Activated naive CD8-positive, alpha-beta T cell treated with anti-CD3 and anti-CD28 coated beads, Interleukin-2, amount 10 ng/mL, durations not matched to agents 7 days and 5 days (primary cell): ENCODE measurements at regions not wholly inside any gene's neighbourhood (a gene's known extent, or its start where the extent isn't known, plus 50 kb on each side); places are given as distances from the start of the nearest gene placed in this dataset.
"Not testable (repeated sequence)": the region's sequence is repeated elsewhere in the genome, so short reads cannot be mapped to it uniquely, and the experiment has no call there.

Experiments
- ATAC-seq: fragments of 150-1000 bp; cut with Tn5 transposase; one replicate; pipeline ENCODE4 v1.10.0; 2021; ENCODE audit warnings: low read depth, moderate library complexity
- POLR2A ChIA-PET: fragments of 350-600 bp; sonication (Branson Sonifier 250); formaldehyde crosslinking; loops from one replicate; lab custom pipeline; 2021; ENCODE audit warnings: antibody characterized with exemption; lab: Charles Lee
- DNase-seq: peaks from one replicate; pipeline ENCODE4 v3.0.0; 2021
- H3K27ac Mint-ChIP-seq: one replicate; pipeline ENCODE4 v1.8.0; 2022; ENCODE audit warnings: mild to moderate bottlenecking, mixed read lengths
- H3K27me3 Mint-ChIP-seq: one replicate; pipeline ENCODE4 v1.8.0; 2022; ENCODE audit warnings: mild to moderate bottlenecking, moderate library complexity, mixed read lengths
- H3K36me3 Mint-ChIP-seq: one replicate; pipeline ENCODE4 v1.8.0; 2021; ENCODE audit warnings: mild to moderate bottlenecking, mixed read lengths
- H3K4me1 Mint-ChIP-seq: one replicate; pipeline ENCODE4 v1.8.0; 2021; ENCODE audit warnings: mixed read lengths
- H3K4me3 Mint-ChIP-seq: one replicate; pipeline ENCODE4 v1.8.0; 2022; ENCODE audit warnings: mild to moderate bottlenecking, moderate library complexity, mixed read lengths
- H3K9me3 Mint-ChIP-seq: one replicate; pipeline ENCODE4 v1.8.0; 2021; ENCODE audit warnings: mixed read lengths

GRCh38 chr3:188002626-188003138 is 151.3 kb upstream of the LPP start:
- no peak overlapping the region for H3K4me3 Mint-ChIP-seq
- POLR2A ChIA-PET = interaction anchor here (1.4 to 3.4 kb wide), 2 partner anchors 151 to 263 kb away, joined by 3 to 23 read pairs; no protein-coding TSS in a partner anchor
- H3K27ac Mint-ChIP-seq = peak overlapping the region; percentile 44
- no peak for DNase-seq
- no peak for ATAC-seq
- no peaks in the 10 kb centered on the region for H3K27me3 Mint-ChIP-seq
- peaks cover 25% of the 10 kb centered on the region for H3K36me3 Mint-ChIP-seq
- H3K4me1 Mint-ChIP-seq = peaks cover 52% of the 10 kb centered on the region
- H3K9me3 Mint-ChIP-seq = peaks cover 4% of the 10 kb centered on the region

GRCh38 chr3:188003188-188004171 is 150.5 kb upstream of the LPP start:
- DNase-seq (no peak), ATAC-seq (no peak)
- H3K4me3 Mint-ChIP-seq = no peak overlapping the region
- POLR2A ChIA-PET = interaction anchor here (1.4 to 1.5 kb wide), 2 partner anchors 28 to 150 kb away, joined by 3 read pairs; no protein-coding TSS in a partner anchor
- H3K4me1 Mint-ChIP-seq = peaks cover 44% of the 10 kb centered on the region
- no peaks in the 10 kb centered on the region for H3K27me3 Mint-ChIP-seq
- peaks cover 5% of the 10 kb centered on the region for H3K9me3 Mint-ChIP-seq
- peaks cover 27% of the 10 kb centered on the region for H3K36me3 Mint-ChIP-seq
- peak overlapping the region; percentile 44 for H3K27ac Mint-ChIP-seq

GRCh38 chr3:188006726-188007393 is 147.1 kb upstream of the LPP start:
- ATAC-seq = peak; percentile 45
- DNase-seq = no peak
- peaks cover 20% of the 10 kb centered on the region for H3K4me1 Mint-ChIP-seq
- no peaks in the 10 kb centered on the region for H3K27me3 Mint-ChIP-seq
- H3K36me3 Mint-ChIP-seq = peaks cover 35% of the 10 kb centered on the region
- H3K9me3 Mint-ChIP-seq = peaks cover 12% of the 10 kb centered on the region
- POLR2A ChIA-PET = no interaction called here
- H3K4me3 Mint-ChIP-seq = no peak overlapping the region
- H3K27ac Mint-ChIP-seq = no peak overlapping the region

DNA sequence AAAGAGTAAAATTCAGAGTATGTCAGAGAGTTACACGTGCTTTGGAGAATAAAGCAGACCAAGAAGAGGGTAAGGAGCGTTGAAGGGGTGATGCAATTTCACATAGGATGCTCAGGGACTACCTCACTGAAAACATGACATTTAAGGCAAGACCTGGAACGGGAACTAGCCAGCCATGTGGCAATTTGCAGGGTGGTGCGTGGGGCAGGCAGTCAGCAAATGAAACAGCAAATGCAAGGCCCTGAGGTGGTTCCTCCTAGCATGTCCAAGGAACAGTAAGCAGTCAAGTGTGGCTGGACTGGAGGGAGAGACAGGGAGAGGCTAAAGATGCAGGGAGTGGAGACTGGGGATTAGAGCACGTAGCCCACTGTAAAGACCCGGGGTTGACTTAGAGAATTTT is 146.1 kb upstream of the LPP start:
- no peak overlapping the region for H3K4me3 Mint-ChIP-seq
- ATAC-seq (no peak), DNase-seq (no peak)
- H3K27me3 Mint-ChIP-seq = no peaks in the 10 kb centered on the region
- H3K27ac Mint-ChIP-seq = peak overlapping the region; percentile 13
- H3K4me1 Mint-ChIP-seq = peaks cover 15% of the 10 kb centered on the region
- H3K36me3 Mint-ChIP-seq = peaks cover 34% of the 10 kb centered on the region
- POLR2A ChIA-PET = interaction anchor here (0.7 kb wide), 1 partner anchor 273 kb away, joined by 5 read pairs; no protein-coding TSS in a partner anchor
- H3K9me3 Mint-ChIP-seq = peaks cover 12% of the 10 kb centered on the region

DNA sequence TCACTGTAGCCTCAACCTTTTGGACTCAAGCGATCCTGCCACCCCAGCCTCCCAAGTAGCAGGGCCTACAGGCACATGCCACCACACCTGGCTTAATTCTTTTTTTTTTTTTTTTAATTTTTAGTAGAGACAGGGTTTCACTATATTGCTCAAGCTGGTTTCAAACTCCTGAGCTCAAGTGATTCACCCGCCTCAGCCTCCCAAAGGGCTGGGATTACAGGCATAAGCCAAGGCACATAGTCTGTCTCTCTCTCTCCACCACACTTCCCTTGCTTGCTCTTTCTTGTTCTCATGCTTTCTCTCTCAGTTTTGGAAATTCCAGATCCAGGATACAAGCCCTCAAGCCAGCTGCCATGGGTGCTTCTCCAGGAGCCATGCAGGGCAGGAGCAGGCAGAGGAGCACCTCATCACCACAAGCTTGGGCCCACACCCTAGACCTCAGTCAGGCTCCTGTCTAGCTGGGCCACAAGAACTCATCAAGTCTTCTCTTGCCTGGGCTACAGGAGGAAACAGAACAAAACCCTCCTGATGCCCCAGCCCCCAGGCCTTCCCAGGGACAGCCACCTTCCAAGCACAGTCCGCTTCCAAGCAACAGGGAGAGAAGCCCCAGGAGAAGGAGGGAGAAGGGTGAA is 145.3 kb upstream of the LPP start:
- Mint-ChIP-seq H3K4me1 (peaks cover 12% of the 10 kb centered on the region), H3K27me3 (no peaks in the 10 kb centered on the region), H3K4me3 (no peak overlapping the region), H3K36me3 (peaks cover 29% of the 10 kb centered on the region), H3K9me3 (peaks cover 12% of the 10 kb centered on the region), H3K27ac (peak overlapping the region; percentile 35)
- no peak for DNase-seq
- ATAC-seq = no peak
- POLR2A ChIA-PET = interaction anchor here (0.7 to 1.0 kb wide), 3 partner anchors 9 to 272 kb away, joined by 4 to 5 read pairs (median 5); no protein-coding TSS in a partner anchor

- no peak for DNase-seq
- Mint-ChIP-seq H3K4me3 (no peak overlapping the region), H3K27me3 (peaks cover 9% of the 10 kb centered on the region), H3K9me3 (peaks cover 13% of the 10 kb centered on the region), H3K27ac (no peak overlapping the region), H3K4me1 (peaks cover 12% of the 10 kb centered on the region), H3K36me3 (peaks cover 29% of the 10 kb centered on the region)
- no peak for ATAC-seq
- POLR2A ChIA-PET = no interaction called here
Observed at GRCh38 chr3:188010478-188010877, 143.5 kb upstream of the LPP start.

DNA sequence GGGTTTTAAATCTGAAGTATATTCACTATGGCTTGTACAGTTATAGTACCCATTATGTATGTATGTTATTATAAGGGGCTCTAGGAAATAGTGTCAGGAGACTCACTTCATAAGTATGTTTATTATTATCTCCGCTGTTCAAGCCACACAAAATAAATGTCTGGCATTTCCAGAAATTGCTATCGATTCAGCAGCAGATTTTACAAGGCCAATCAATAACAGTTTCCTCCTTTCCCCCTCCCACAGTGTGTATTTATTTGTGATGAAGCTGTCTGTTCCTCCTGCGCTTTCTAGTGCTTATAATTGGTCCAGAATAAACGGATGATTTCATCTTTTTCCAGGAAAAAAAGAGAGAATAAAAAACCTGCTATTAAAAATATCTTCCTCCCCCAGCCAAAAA is 134.2 kb upstream of the LPP start:
- Mint-ChIP-seq H3K9me3 (peaks cover 25% of the 10 kb centered on the region), H3K4me3 (no peak overlapping the region), H3K4me1 (peaks cover 3% of the 10 kb centered on the region), H3K36me3 (peaks cover 11% of the 10 kb centered on the region), H3K27ac (no peak overlapping the region), H3K27me3 (peaks cover 2% of the 10 kb centered on the region)
- no peak for DNase-seq
- POLR2A ChIA-PET = no interaction called here
- no peak for ATAC-seq

DNA sequence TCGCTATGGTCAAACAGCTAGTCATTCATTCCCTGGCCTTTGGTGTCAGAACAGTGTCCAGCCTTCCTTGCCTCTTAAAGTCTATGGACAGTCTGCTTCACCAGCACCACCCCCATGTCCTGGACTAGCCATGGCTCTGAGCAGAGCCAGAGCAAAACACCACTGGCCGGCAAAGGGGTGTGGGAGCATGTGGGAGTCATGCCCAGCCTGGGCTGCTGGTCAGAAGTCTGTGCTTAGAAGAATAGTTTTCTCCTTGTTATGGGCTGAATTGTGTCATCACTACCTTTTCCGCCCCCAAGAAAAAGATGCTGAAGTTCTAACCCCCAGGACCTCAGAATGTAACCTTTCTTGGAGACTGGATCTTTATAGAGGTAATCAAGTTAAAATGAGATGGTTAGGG is 132.9 kb upstream of the LPP start:
- H3K4me1 Mint-ChIP-seq = peaks cover 3% of the 10 kb centered on the region
- DNase-seq (no peak), ATAC-seq (no peak)
- peaks cover 2% of the 10 kb centered on the region for H3K27me3 Mint-ChIP-seq
- no peak overlapping the region for H3K4me3 Mint-ChIP-seq
- H3K9me3 Mint-ChIP-seq = peaks cover 22% of the 10 kb centered on the region
- H3K36me3 Mint-ChIP-seq = peaks cover 11% of the 10 kb centered on the region
- POLR2A ChIA-PET = no interaction called here
- H3K27ac Mint-ChIP-seq = peak overlapping the region; percentile 17

- POLR2A ChIA-PET = no interaction called here
- H3K27me3 Mint-ChIP-seq = peaks cover 2% of the 10 kb centered on the region
- H3K27ac Mint-ChIP-seq = no peak overlapping the region
- no peak overlapping the region for H3K4me3 Mint-ChIP-seq
- H3K4me1 Mint-ChIP-seq = peaks cover 3% of the 10 kb centered on the region
- peaks cover 10% of the 10 kb centered on the region for H3K36me3 Mint-ChIP-seq
- DNase-seq = no peak
- H3K9me3 Mint-ChIP-seq = peaks cover 21% of the 10 kb centered on the region
- ATAC-seq = no peak
Observed at GRCh38 chr3:188021502-188022040, 132.4 kb upstream of the LPP start.

DNA sequence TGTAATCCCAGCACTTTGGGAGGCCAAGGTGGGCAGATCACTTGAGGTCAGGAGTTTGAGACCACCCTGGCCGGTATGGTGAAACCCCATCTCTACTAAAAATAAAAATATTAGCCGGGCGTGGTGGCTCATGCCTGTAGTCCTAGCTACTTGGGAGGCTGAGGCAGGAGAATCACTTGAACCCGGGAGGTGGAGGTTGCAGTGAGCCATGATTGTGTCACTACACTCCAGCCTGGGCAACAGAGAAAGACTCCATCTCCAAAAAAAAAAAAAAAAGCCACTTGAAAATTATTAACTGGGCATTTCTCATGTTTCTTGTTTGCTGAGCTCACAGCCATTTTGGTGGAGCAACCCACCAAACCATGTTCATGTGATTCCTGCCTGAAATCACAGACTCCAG is 131.1 kb upstream of the LPP start:
- not testable (repeated sequence) for ATAC-seq, H3K4me3 Mint-ChIP-seq, H3K4me1 Mint-ChIP-seq, H3K36me3 Mint-ChIP-seq, H3K27ac Mint-ChIP-seq, H3K27me3 Mint-ChIP-seq, DNase-seq
- POLR2A ChIA-PET = interaction anchor here (0.6 kb wide), 1 partner anchor 40 kb away, joined by 6 read pairs; no protein-coding TSS in a partner anchor
- H3K9me3 Mint-ChIP-seq = peaks cover 19% of the 10 kb centered on the region

DNA sequence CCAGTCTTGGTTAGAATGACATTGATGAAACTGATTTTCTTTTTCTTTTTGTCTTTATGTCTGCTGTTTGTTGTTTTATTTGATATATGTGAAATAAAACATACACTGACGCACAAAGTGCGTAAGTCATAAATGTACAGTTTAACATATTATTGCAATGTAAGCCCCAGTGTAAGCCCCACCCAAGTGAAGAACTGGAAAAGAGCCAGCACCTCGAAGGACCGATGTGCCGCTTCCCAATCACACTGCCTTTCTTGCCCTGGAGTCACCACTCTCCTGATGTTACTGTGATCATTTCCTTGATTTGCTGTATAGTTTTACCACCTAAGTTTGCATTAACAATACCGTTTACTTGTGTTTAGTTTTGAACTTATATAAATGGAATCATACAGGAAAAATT is 128.4 kb upstream of the LPP start:
- Mint-ChIP-seq H3K4me1 (no peaks in the 10 kb centered on the region), H3K27ac (no peak overlapping the region), H3K36me3 (peaks cover 7% of the 10 kb centered on the region), H3K4me3 (no peak overlapping the region), H3K27me3 (no peaks in the 10 kb centered on the region), H3K9me3 (peaks cover 19% of the 10 kb centered on the region)
- POLR2A ChIA-PET = no interaction called here
- DNase-seq (no peak), ATAC-seq (no peak)

DNA sequence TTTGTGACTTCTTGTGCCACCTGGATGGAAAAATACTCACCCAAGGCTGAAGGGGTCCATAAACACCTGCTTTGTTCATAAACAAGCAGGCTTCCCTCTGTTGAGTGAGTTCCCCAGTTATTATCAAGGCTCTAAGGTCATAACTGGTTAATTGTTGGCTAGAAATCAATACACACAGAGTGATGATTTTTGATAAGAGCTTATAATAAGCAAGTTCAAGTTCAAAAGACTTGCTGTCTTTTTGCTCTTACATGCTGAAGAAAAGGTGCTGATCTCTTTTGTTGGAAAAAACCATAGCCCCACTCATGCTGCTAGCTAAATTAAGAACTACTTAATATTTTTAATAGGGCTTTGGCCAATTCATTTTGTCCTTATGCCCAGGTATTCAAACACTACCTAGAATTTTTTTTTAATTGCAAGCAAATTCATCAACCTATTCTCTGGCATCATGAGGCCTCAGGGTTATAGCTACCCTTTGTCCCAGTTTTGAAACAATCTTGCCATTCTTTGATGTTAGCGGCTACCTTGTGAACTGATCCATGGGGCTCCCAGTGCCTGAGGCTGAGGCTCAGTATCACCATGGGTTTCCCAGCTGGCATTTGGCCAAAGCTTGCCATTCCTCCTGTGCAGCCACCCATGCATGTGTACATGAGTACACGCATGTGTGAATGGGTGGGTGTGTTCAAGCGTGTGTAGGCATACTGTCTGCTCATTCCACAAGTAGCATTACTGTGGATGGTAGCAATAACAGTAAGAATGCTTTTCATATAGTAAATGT is 127.6 kb upstream of the LPP start:
- POLR2A ChIA-PET = no interaction called here
- no peak overlapping the region for H3K27ac Mint-ChIP-seq
- H3K4me1 Mint-ChIP-seq = peaks cover 3% of the 10 kb centered on the region
- peaks cover 15% of the 10 kb centered on the region for H3K9me3 Mint-ChIP-seq
- no peak for ATAC-seq
- peaks cover 5% of the 10 kb centered on the region for H3K36me3 Mint-ChIP-seq
- H3K27me3 Mint-ChIP-seq = no peaks in the 10 kb centered on the region
- no peak overlapping the region for H3K4me3 Mint-ChIP-seq
- DNase-seq = no peak
